ENCODE measurements at regions not wholly inside any gene's neighbourhood (a gene's known extent, or its start where the extent isn't known, plus 50 kb on each side); places are given as distances from the start of the nearest gene placed in this dataset.

GRCh38 chr2:70356941-70357683 is 55.2 kb upstream of the FAM136A start:
- ATAC-seq (ENCODE audit: low read depth) (no peak), DNase-seq (ENCODE audit: low spot score) (no peak)
- Histone ChIP-seq H3K4me3 (ENCODE audit: severe bottlenecking) (no peak overlapping the region), H3K27ac (ENCODE audit: poor library complexity, severe bottlenecking) (peak overlapping the region; percentile 22), H3K36me3 (ENCODE audit: low read depth) (no peaks in the 10 kb centered on the region), H3K9me3 (ENCODE audit: severe bottlenecking) (no peaks in the 10 kb centered on the region), H3K4me1 (ENCODE audit: insufficient read depth, poor library complexity, severe bottlenecking) (peaks cover 39% of the 10 kb centered on the region), H3K27me3 (ENCODE audit: insufficient read depth, poor library complexity, severe bottlenecking) (no peaks in the 10 kb centered on the region)
- no peak for TF ChIP-seq CTCF (IDR thresholded peaks at IDR 0.05; ENCODE audit: poor library complexity, severe bottlenecking)

GRCh38 chr2:70354264-70354949 is 52.5 kb upstream of the FAM136A start:
- H3K9me3 ChIP-seq (ENCODE audit: severe bottlenecking), result no peaks in the 10 kb centered on the region
- H3K36me3 ChIP-seq (ENCODE audit: low read depth), result no peaks in the 10 kb centered on the region
- H3K27ac ChIP-seq (ENCODE audit: poor library complexity, severe bottlenecking), result peak overlapping the region; percentile 86
- H3K27me3 ChIP-seq (ENCODE audit: insufficient read depth, poor library complexity, severe bottlenecking), result no peaks in the 10 kb centered on the region
- DNase-seq (ENCODE audit: low spot score) (no peak), ATAC-seq (ENCODE audit: low read depth) (peak; percentile 99)
- peaks cover 28% of the 10 kb centered on the region for H3K4me1 ChIP-seq (ENCODE audit: insufficient read depth, poor library complexity, severe bottlenecking)
- TF ChIP-seq CTCF (IDR thresholded peaks at IDR 0.05; ENCODE audit: poor library complexity, severe bottlenecking), result no peak
- no peak overlapping the region for H3K4me3 ChIP-seq (ENCODE audit: severe bottlenecking)

Measured in RWPE2 (cell line).